Neutrophil (primary cell): ENCODE measurements at regions not wholly inside any gene's neighbourhood (a gene's known extent, or its start where the extent isn't known, plus 50 kb on each side); places are given as distances from the start of the nearest gene placed in this dataset.

Experiments used
- H3K27ac ChIP-seq: fragments of 200-600 bp; sonication (generic); 2 replicates; pipeline ENCODE4 v1.5.1; 2016; ENCODE audit warnings: mild to moderate bottlenecking, moderate library complexity
- H3K27me3 ChIP-seq: fragments of 200-600 bp; sonication (generic); 2 replicates; pipeline ENCODE4 v1.6.0; 2016; ENCODE audit warnings: mild to moderate bottlenecking
- H3K36me3 ChIP-seq: fragments of 200-600 bp; sonication (generic); 2 replicates; pipeline ENCODE4 v1.5.1; 2017
- H3K4me1 ChIP-seq, 2 experiments: fragments of 200-600 bp in 1 of 2; sonication (generic) in 1 of 2; 1 replicate in 1 of 2; 2 replicates in 1 of 2; pipeline versions ENCODE4 v1.5.1 to v1.6.1; 2013 to 2016; ENCODE audit warnings: low read depth in 1 of 2, low read length in 1 of 2, mild to moderate bottlenecking in 1 of 2, moderate library complexity in 1 of 2; ENCODE audit not compliant: control insufficient read depth in 1 of 2, insufficient read depth in 1 of 2
- H3K4me3 ChIP-seq, 2 experiments: fragments of 200-600 bp in 1 of 2; sonication (generic) in 1 of 2; 1 replicate in 1 of 2; 2 replicates in 1 of 2; pipeline ENCODE4 v1.5.1; 2013 to 2016; ENCODE audit warnings: low read depth in 1 of 2, low read length in 1 of 2, mild to moderate bottlenecking in 1 of 2, moderate library complexity in 1 of 2
- H3K9me3 ChIP-seq: fragments of 200-600 bp; sonication (generic); 2 replicates; pipeline ENCODE4 v1.5.1; 2016
- CTCF ChIP-seq: fragments of 200-600 bp; sonication (generic); IDR thresholded peaks from 2 replicates; pipeline ENCODE4 v1.5.1; 2016; ENCODE audit warnings: antibody characterized with exemption

GRCh38 chr14:61219673-61220072 lies 61.5 kb downstream of the TMEM30B start:
- no peak overlapping the region for H3K4me3 ChIP-seq
- H3K27me3 ChIP-seq: peaks cover 82% of the 10 kb centered on the region
- no peaks in the 10 kb centered on the region for H3K9me3 ChIP-seq
- TF ChIP-seq CTCF: no peak
- no peak overlapping the region for H3K27ac ChIP-seq
- H3K4me1 ChIP-seq: no peaks in the 10 kb centered on the region
- H3K36me3 ChIP-seq: no peaks in the 10 kb centered on the region

DNA sequence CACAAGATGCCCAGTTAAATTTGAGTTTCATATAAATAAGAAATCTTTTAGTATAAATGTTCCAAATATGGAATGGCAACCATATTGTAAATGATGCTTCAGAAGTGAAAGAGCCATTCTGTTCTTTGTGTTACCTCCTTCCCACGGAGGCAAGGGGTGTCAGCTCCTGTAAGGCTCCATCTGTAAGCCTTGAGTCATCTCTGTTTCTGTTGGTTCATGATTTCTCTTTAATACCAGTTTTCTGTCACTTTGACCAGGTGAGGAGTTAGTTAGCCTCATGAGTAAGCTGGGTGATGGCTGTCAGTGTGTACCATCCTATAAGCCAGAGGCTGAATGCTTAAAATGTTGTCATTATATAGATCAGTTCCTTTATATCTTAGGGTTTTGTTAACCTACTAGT lies 61.9 kb downstream of the TMEM30B start:
- Histone ChIP-seq H3K9me3 (no peaks in the 10 kb centered on the region), H3K27ac (no peak overlapping the region), H3K27me3 (peaks cover 77% of the 10 kb centered on the region), H3K4me3 (no peak overlapping the region), H3K4me1 (no peaks in the 10 kb centered on the region), H3K36me3 (no peaks in the 10 kb centered on the region)
- no peak for TF ChIP-seq CTCF

GRCh38 chr14:61218767-61219166 lies 62.4 kb downstream of the TMEM30B start:
- Histone ChIP-seq H3K9me3 (no peaks in the 10 kb centered on the region), H3K27ac (no peak overlapping the region), H3K36me3 (no peaks in the 10 kb centered on the region), H3K4me3 (no peak overlapping the region), H3K4me1 (no peaks in the 10 kb centered on the region), H3K27me3 (peaks cover 72% of the 10 kb centered on the region)
- TF ChIP-seq CTCF: no peak

DNA sequence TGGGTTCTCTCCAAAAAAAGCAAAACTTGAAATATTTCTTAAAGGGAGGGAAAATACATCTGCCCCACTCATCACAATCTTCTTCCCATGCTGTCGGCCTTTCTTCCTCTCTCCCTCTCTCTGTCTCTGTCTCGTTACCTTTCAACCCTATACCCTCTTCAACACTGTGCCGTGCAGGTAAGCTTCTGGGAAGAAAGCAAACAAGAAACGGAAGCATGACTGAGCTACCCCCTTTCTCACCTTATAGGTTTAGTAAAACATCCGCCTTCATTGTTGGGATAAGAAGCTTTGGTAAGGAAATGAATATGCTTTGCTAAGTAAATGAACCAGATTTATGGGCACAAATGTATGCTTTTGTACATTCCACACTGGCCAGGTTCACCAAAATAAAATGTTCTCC lies 63.0 kb downstream of the TMEM30B start:
- TF ChIP-seq CTCF: no peak
- Histone ChIP-seq H3K4me1 (no peaks in the 10 kb centered on the region), H3K27me3 (peaks cover 67% of the 10 kb centered on the region), H3K27ac (no peak overlapping the region), H3K36me3 (no peaks in the 10 kb centered on the region), H3K4me3 (no peak overlapping the region), H3K9me3 (no peaks in the 10 kb centered on the region)

- peaks cover 67% of the 10 kb centered on the region for H3K27me3 ChIP-seq
- no peak overlapping the region for H3K4me3 ChIP-seq
- no peak overlapping the region for H3K27ac ChIP-seq
- H3K36me3 ChIP-seq: no peaks in the 10 kb centered on the region
- no peak for TF ChIP-seq CTCF
- H3K4me1 ChIP-seq: no peaks in the 10 kb centered on the region
- H3K9me3 ChIP-seq: no peaks in the 10 kb centered on the region
Observed at GRCh38 chr14:61217516-61217915, 63.6 kb downstream of the TMEM30B start.
